Suppressor macrophage treated with lipopolysaccharide for 4 hours (primary cell): ENCODE measurements at regions not wholly inside any gene's neighbourhood (a gene's known extent, or its start where the extent isn't known, plus 50 kb on each side); places are given as distances from the start of the nearest gene placed in this dataset.
"Not testable (repeated sequence)": the region's sequence is repeated elsewhere in the genome, so short reads cannot be mapped to it uniquely, and the experiment has no call there.

Source experiments
- DNase-seq: peaks from one replicate; pipeline ENCODE4 v3.0.0-alpha.2; 2020

- DNase-seq, result no peak
Observed at GRCh38 chr12:25686351-25686750, 133.3 kb upstream of the LMNTD1 start.

GRCh38 chr12:25687226-25687625 is 134.1 kb upstream of the LMNTD1 start:
- DNase-seq, result no peak

GRCh38 chr12:25688851-25689250 is 135.8 kb upstream of the LMNTD1 start:
- not testable (repeated sequence) for DNase-seq

- no peak for DNase-seq
Observed at GRCh38 chr12:25689996-25690501, 137.0 kb upstream of the LMNTD1 start.

GRCh38 chr12:25690996-25691864 is 138.1 kb upstream of the LMNTD1 start:
- peak; percentile 17 for DNase-seq

- no peak for DNase-seq
Observed at GRCh38 chr12:25691865-25692114, 138.7 kb upstream of the LMNTD1 start.

GRCh38 chr12:25692115-25693035 is 139.3 kb upstream of the LMNTD1 start:
- DNase-seq, result no peak

GRCh38 chr12:25694072-25694471 is 141.0 kb upstream of the LMNTD1 start:
- no peak for DNase-seq

- no peak for DNase-seq
Observed at GRCh38 chr12:25695574-25695973, 142.5 kb upstream of the LMNTD1 start.

GRCh38 chr12:25698772-25699171 is 145.7 kb upstream of the LMNTD1 start:
- DNase-seq, result no peak

GRCh38 chr12:25699454-25699853 is 146.4 kb upstream of the LMNTD1 start:
- DNase-seq, result no peak

GRCh38 chr12:25701290-25701689 is 148.2 kb upstream of the LMNTD1 start:
- DNase-seq, result no peak

- no peak for DNase-seq
Observed at GRCh38 chr12:25702553-25702952, 149.5 kb upstream of the LMNTD1 start.

- no peak for DNase-seq
Observed at GRCh38 chr12:25705261-25705660, 152.2 kb upstream of the LMNTD1 start.

- DNase-seq, result not testable (repeated sequence)
Observed at GRCh38 chr12:25706646-25707045, 153.6 kb upstream of the LMNTD1 start.

GRCh38 chr12:25707056-25707455 is 154.0 kb upstream of the LMNTD1 start:
- no peak for DNase-seq

- DNase-seq, result no peak
Observed at GRCh38 chr12:25708661-25709060, 155.6 kb upstream of the LMNTD1 start.

- no peak for DNase-seq
Observed at GRCh38 chr12:25710128-25710527, 157.0 kb upstream of the LMNTD1 start.

GRCh38 chr12:25710938-25711605 is 158.0 kb upstream of the LMNTD1 start:
- DNase-seq, result not testable (repeated sequence)

- DNase-seq, result peak; percentile 2
Observed at GRCh38 chr12:25712169-25712568, 159.1 kb upstream of the LMNTD1 start.

- no peak for DNase-seq
Observed at GRCh38 chr12:25713264-25713663, 160.2 kb upstream of the LMNTD1 start.

- DNase-seq, result no peak
Observed at GRCh38 chr12:25714198-25714984, 161.3 kb upstream of the LMNTD1 start.
